Lower leg skin (tissue), 3 donors: ENCODE measurements at regions not wholly inside any gene's neighbourhood (a gene's known extent, or its start where the extent isn't known, plus 50 kb on each side); places are given as distances from the start of the nearest gene placed in this dataset.

Experiments used
- POLR2A ChIP-seq, 2 donors: fragments of 450-650 bp; IDR thresholded peaks; one replicate each; pipeline ENCODE4 v1.6.1; 2016 to 2017; ENCODE audit warnings: antibody characterized with exemption in 2 of 2, mild to moderate bottlenecking in 1 of 2, moderate library complexity in 1 of 2
- TF ChIP-seq, protein P1 (sequence below), 3 donors: fragments of 450-650 bp; IDR thresholded peaks; one replicate each; pipeline ENCODE4 v1.5.1; 2016; ENCODE audit warnings: antibody characterized with exemption in 3 of 3, mild to moderate bottlenecking in 3 of 3, moderate library complexity in 2 of 3

DNA sequence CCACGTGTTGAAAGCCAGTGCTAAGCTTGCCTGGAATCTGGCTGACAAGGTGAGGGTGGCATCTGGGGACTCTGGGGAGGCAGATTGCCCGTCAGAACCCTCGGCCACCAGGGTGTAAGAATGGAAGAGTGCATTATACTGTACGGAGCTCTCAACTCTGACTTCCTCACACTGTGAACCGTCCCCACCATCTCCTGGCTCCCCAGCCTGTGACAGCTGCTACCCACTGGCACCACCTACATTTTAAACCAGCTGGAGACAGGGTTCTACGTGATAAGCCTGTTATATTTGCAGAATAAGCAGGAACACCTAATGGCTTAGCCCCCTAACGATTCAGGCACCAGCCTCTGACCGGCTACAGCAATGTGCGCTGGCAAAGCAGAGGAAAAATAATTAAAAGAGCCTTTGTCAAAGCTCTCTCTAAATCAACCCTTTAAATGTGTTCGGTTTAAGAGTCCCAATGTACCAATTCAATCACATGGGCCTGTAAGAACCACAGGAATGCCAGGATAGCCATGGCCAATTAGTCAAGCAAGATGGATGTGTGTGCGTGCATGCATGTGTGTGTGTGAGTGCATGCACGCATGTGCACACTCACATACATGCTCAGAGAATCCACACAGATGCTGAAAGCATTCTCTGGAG lies 89.1 kb upstream of the TAB2 start:
- TF ChIP-seq, protein P1, sequence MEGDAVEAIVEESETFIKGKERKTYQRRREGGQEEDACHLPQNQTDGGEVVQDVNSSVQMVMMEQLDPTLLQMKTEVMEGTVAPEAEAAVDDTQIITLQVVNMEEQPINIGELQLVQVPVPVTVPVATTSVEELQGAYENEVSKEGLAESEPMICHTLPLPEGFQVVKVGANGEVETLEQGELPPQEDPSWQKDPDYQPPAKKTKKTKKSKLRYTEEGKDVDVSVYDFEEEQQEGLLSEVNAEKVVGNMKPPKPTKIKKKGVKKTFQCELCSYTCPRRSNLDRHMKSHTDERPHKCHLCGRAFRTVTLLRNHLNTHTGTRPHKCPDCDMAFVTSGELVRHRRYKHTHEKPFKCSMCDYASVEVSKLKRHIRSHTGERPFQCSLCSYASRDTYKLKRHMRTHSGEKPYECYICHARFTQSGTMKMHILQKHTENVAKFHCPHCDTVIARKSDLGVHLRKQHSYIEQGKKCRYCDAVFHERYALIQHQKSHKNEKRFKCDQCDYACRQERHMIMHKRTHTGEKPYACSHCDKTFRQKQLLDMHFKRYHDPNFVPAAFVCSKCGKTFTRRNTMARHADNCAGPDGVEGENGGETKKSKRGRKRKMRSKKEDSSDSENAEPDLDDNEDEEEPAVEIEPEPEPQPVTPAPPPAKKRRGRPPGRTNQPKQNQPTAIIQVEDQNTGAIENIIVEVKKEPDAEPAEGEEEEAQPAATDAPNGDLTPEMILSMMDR (IDR thresholded peaks at IDR 0.05), result no peak
- no peak for TF ChIP-seq POLR2A (IDR thresholded peaks at IDR 0.05)
